Liver (tissue), 8 donors: ENCODE measurements at regions not wholly inside any gene's neighbourhood (a gene's known extent, or its start where the extent isn't known, plus 50 kb on each side); places are given as distances from the start of the nearest gene placed in this dataset.

ENCODE experiments used
- DNase-seq: peaks from one replicate; pipeline ENCODE4 v3.0.0-alpha.2; 2017; ENCODE audit warnings: low spot score
- H3K27ac ChIP-seq, 2 donors: one replicate each; pipeline ENCODE4 v1.7.0; 2013; ENCODE audit warnings: inconsistent platforms in 2 of 2, low read length in 2 of 2, control low read depth in 1 of 2, low read depth in 1 of 2, mild to moderate bottlenecking in 1 of 2
- H3K27me3 ChIP-seq, 4 donors: one replicate each; pipeline versions ENCODE4 v1.6.1 to v1.7.0; 2013; ENCODE audit warnings: low read length in 3 of 4, inconsistent platforms in 1 of 4, mild to moderate bottlenecking in 1 of 4, moderate library complexity in 1 of 4; ENCODE audit not compliant: control insufficient read depth in 4 of 4, insufficient read depth in 4 of 4
- H3K36me3 ChIP-seq, 4 donors: one replicate each; pipeline versions ENCODE4 v1.6.1 to v1.7.0; 2013; ENCODE audit warnings: low read length in 3 of 4, mild to moderate bottlenecking in 3 of 4, low read depth in 1 of 4, moderate library complexity in 1 of 4; ENCODE audit not compliant: control insufficient read depth in 4 of 4, insufficient read depth in 3 of 4
- H3K4me1 ChIP-seq, 4 donors: one replicate each; pipeline versions ENCODE4 v1.6.1 to v1.7.0; 2013; ENCODE audit warnings: low read length in 3 of 4, mild to moderate bottlenecking in 3 of 4, moderate library complexity in 1 of 4; ENCODE audit not compliant: control insufficient read depth in 4 of 4, insufficient read depth in 4 of 4
- H3K4me3 ChIP-seq, 3 donors: one replicate each; pipeline versions ENCODE4 v1.6.1 to v1.7.0; 2013; ENCODE audit warnings: low read length in 3 of 3, control low read depth in 1 of 3, low read depth in 1 of 3, mild to moderate bottlenecking in 1 of 3
- H3K9ac ChIP-seq, 2 donors: one replicate each; pipeline ENCODE4 v1.7.0; 2013; ENCODE audit warnings: low read length in 2 of 2, mild to moderate bottlenecking in 2 of 2, moderate library complexity in 2 of 2, control low read depth in 1 of 2, low read depth in 1 of 2
- H3K9me3 ChIP-seq, 4 donors: one replicate each; pipeline versions ENCODE4 v1.6.1 to v1.7.0; 2013; ENCODE audit warnings: low read length in 3 of 4; ENCODE audit not compliant: control insufficient read depth in 4 of 4
- FOXA1 ChIP-seq: IDR thresholded peaks from 2 replicates; pipeline ENCODE4 v1.6.1; 2016; ENCODE audit warnings: antibody characterized with exemption
- FOXA2 ChIP-seq: IDR thresholded peaks from 2 replicates; pipeline ENCODE4 v1.6.1; 2016; ENCODE audit warnings: antibody characterized with exemption
- GABPA ChIP-seq, 2 donors: IDR thresholded peaks in 1 of 2; conservative IDR thresholded peaks in 1 of 2; 2 replicates each; pipeline ENCODE4 v1.6.1; 2016; ENCODE audit warnings: antibody characterized with exemption in 2 of 2, mild to moderate bottlenecking in 1 of 2, moderate library complexity in 1 of 2
- HNF4A ChIP-seq, 2 donors: conservative IDR thresholded peaks; 2 replicates each; pipeline ENCODE4 v1.6.1; 2016; ENCODE audit warnings: antibody characterized with exemption in 2 of 2, mild to moderate bottlenecking in 2 of 2
- RAD21 ChIP-seq, 2 donors: IDR thresholded peaks; 2 replicates each; pipeline ENCODE4 v1.6.1; 2016; ENCODE audit warnings: antibody characterized with exemption in 2 of 2, mild to moderate bottlenecking in 2 of 2
- RXRA ChIP-seq, 2 donors: IDR thresholded peaks; 2 replicates each; pipeline ENCODE4 v1.6.1; 2017 to 2018; ENCODE audit warnings: antibody characterized with exemption in 2 of 2, mild to moderate bottlenecking in 1 of 2
- SP1 ChIP-seq: IDR thresholded peaks from 2 replicates; pipeline ENCODE4 v1.6.1; 2018; ENCODE audit warnings: antibody characterized with exemption, mild to moderate bottlenecking
- WGBS: extraction: QIAGEN DNeasy Blood & Tissue Kit; methylation state at CpG from one replicate; pipeline ENCODE4 v1.1.7; 2013; 5-methylcytosine and 5-hydroxymethylcytosine counted together
- TF ChIP-seq, protein P1 (sequence below): IDR thresholded peaks from 2 replicates; pipeline ENCODE4 v1.6.1; 2016; ENCODE audit warnings: antibody characterized with exemption
- TF ChIP-seq, protein P2 (sequence below): fragments of 150-350 bp; IDR thresholded peaks from 2 replicates; pipeline ENCODE4 v1.5.1; 2017; ENCODE audit warnings: improper control_type of control experiment, low read depth, low read length; ENCODE audit not compliant: missing input control
- TF ChIP-seq, protein P3 (sequence below): IDR thresholded peaks from 2 replicates; pipeline ENCODE4 v1.6.1; 2016; ENCODE audit warnings: antibody characterized with exemption, mild to moderate bottlenecking
- TF ChIP-seq, protein P4 (sequence below): IDR thresholded peaks from 2 replicates; pipeline ENCODE4 v1.6.1; 2016; ENCODE audit warnings: antibody characterized with exemption
- TF ChIP-seq, protein P5 (sequence below): IDR thresholded peaks from 2 replicates; pipeline ENCODE4 v1.6.1; 2016; ENCODE audit warnings: antibody characterized with exemption
- donor health status: healthy.
- donor health status: healthy.
- donor health status: healthy.
- donor health status: healthy.
- donor health status: healthy.

DNA sequence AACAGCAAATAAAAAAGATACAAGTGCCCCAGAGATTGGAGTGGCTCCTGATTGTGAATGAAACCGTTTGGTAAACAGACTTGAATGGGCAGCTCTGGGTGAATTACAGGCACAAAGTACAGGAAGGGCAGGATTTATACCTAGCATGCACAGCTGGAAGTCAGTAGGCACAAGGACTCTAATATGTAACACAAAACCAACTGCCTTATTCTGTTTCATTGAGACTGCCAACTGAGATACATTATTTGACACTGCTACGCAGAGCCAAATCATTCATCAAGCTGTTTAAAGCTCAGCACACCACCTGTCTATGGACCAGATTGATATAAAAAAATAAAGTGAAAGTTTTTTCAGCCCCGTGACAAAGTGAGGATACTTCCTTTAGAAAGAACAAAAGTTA, 541.2 kb downstream of the NUP35 start:
- no peak overlapping the region for H3K9ac ChIP-seq
- H3K36me3 ChIP-seq, result no peaks in the 10 kb centered on the region
- no peaks in the 10 kb centered on the region for H3K4me1 ChIP-seq
- WGBS, result 53% methylated on average over 3 of the region's 3 CpGs
- no peak overlapping the region for H3K4me3 ChIP-seq
- DNase-seq, result no peak
- H3K27me3 ChIP-seq, result peaks cover 0 to 3% (median 0%) of the 10 kb centered on the region in 4 donors
- H3K9me3 ChIP-seq, result no peaks in the 10 kb centered on the region
- H3K27ac ChIP-seq, result no peak overlapping the region
- TF ChIP-seq, protein P1, sequence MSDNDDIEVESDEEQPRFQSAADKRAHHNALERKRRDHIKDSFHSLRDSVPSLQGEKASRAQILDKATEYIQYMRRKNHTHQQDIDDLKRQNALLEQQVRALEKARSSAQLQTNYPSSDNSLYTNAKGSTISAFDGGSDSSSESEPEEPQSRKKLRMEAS, result no peak
- TF ChIP-seq RXRA (IDR thresholded peaks at IDR 0.05) (no peak), FOXA1 (no peak), SP1 (no peak), RAD21 (IDR thresholded peaks at IDR 0.05) (no peak), FOXA2 (no peak)
- TF ChIP-seq, protein P2, sequence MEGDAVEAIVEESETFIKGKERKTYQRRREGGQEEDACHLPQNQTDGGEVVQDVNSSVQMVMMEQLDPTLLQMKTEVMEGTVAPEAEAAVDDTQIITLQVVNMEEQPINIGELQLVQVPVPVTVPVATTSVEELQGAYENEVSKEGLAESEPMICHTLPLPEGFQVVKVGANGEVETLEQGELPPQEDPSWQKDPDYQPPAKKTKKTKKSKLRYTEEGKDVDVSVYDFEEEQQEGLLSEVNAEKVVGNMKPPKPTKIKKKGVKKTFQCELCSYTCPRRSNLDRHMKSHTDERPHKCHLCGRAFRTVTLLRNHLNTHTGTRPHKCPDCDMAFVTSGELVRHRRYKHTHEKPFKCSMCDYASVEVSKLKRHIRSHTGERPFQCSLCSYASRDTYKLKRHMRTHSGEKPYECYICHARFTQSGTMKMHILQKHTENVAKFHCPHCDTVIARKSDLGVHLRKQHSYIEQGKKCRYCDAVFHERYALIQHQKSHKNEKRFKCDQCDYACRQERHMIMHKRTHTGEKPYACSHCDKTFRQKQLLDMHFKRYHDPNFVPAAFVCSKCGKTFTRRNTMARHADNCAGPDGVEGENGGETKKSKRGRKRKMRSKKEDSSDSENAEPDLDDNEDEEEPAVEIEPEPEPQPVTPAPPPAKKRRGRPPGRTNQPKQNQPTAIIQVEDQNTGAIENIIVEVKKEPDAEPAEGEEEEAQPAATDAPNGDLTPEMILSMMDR, result no peak

DNA sequence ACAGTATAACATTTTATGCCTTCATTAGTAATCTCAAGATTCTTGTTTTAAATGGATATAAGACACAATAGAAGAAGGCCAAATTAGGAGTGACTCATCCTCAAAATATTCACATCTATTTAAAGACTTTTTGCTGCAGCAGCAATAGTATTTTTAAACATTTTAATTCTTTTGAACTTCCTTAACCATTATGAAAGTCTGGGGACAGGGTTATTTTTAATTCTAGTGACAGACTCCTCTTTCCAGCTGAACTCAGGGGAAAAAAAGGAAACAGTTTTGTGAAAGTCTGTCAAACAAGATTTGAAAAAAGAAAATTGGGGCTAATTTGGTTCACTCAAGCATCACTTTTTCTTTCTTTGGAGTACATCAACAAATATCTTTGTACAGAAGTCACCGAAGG, 541.8 kb downstream of the NUP35 start:
- no peak overlapping the region for H3K4me3 ChIP-seq
- peaks cover 0 to 3% (median 0%) of the 10 kb centered on the region in 4 donors for H3K27me3 ChIP-seq
- H3K9ac ChIP-seq, result no peak overlapping the region
- no peaks in the 10 kb centered on the region for H3K36me3 ChIP-seq
- H3K4me1 ChIP-seq, result no peaks in the 10 kb centered on the region
- WGBS, result 79% methylated on average over 1 of the region's 1 CpG
- TF ChIP-seq, protein P3, sequence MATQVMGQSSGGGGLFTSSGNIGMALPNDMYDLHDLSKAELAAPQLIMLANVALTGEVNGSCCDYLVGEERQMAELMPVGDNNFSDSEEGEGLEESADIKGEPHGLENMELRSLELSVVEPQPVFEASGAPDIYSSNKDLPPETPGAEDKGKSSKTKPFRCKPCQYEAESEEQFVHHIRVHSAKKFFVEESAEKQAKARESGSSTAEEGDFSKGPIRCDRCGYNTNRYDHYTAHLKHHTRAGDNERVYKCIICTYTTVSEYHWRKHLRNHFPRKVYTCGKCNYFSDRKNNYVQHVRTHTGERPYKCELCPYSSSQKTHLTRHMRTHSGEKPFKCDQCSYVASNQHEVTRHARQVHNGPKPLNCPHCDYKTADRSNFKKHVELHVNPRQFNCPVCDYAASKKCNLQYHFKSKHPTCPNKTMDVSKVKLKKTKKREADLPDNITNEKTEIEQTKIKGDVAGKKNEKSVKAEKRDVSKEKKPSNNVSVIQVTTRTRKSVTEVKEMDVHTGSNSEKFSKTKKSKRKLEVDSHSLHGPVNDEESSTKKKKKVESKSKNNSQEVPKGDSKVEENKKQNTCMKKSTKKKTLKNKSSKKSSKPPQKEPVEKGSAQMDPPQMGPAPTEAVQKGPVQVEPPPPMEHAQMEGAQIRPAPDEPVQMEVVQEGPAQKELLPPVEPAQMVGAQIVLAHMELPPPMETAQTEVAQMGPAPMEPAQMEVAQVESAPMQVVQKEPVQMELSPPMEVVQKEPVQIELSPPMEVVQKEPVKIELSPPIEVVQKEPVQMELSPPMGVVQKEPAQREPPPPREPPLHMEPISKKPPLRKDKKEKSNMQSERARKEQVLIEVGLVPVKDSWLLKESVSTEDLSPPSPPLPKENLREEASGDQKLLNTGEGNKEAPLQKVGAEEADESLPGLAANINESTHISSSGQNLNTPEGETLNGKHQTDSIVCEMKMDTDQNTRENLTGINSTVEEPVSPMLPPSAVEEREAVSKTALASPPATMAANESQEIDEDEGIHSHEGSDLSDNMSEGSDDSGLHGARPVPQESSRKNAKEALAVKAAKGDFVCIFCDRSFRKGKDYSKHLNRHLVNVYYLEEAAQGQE, result no peak
- TF ChIP-seq GABPA (IDR thresholded peaks at IDR 0.05 in 1 of 2, conservative IDR thresholded peaks at IDR 0.05 in 1 of 2) (no peak), HNF4A (conservative IDR thresholded peaks at IDR 0.05) (no peak)
- TF ChIP-seq, protein P4, sequence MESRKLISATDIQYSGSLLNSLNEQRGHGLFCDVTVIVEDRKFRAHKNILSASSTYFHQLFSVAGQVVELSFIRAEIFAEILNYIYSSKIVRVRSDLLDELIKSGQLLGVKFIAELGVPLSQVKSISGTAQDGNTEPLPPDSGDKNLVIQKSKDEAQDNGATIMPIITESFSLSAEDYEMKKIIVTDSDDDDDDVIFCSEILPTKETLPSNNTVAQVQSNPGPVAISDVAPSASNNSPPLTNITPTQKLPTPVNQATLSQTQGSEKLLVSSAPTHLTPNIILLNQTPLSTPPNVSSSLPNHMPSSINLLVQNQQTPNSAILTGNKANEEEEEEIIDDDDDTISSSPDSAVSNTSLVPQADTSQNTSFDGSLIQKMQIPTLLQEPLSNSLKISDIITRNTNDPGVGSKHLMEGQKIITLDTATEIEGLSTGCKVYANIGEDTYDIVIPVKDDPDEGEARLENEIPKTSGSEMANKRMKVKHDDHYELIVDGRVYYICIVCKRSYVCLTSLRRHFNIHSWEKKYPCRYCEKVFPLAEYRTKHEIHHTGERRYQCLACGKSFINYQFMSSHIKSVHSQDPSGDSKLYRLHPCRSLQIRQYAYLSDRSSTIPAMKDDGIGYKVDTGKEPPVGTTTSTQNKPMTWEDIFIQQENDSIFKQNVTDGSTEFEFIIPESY, result no peak
- TF ChIP-seq, protein P5, sequence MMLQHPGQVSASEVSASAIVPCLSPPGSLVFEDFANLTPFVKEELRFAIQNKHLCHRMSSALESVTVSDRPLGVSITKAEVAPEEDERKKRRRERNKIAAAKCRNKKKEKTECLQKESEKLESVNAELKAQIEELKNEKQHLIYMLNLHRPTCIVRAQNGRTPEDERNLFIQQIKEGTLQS, result no peak
- H3K27ac ChIP-seq, result no peak overlapping the region
- no peaks in the 10 kb centered on the region for H3K9me3 ChIP-seq
- no peak for DNase-seq
